Bronchial epithelial cell (primary cell): ENCODE measurements at regions not wholly inside any gene's neighbourhood (a gene's known extent, or its start where the extent isn't known, plus 50 kb on each side); places are given as distances from the start of the nearest gene placed in this dataset.
A peak's percentile ranks its signal among the peaks of the same experiment; 100 is the strongest.

Experiments used
- DNase-seq: peaks from one replicate; pipeline ENCODE4 v3.0.0-alpha.2; 2010; ENCODE audit warnings: low read depth
- FAIRE-seq: peaks from 2 replicates; lab custom pipeline; 2011; peaks lifted over from hg19 to GRCh38; lab: Jason Lieb, UNC
- H3K27me3 ChIP-seq: 2 replicates; pipeline ENCODE4 v1.5.1; 2011; ENCODE audit warnings: low read length; ENCODE audit not compliant: control insufficient read depth, insufficient read depth
- H3K36me3 ChIP-seq: 2 replicates; pipeline ENCODE4 v1.5.1; 2011; ENCODE audit warnings: low read length; ENCODE audit not compliant: control insufficient read depth, insufficient read depth
- H3K4me3 ChIP-seq: 2 replicates; pipeline ENCODE4 v1.5.1; 2011; ENCODE audit warnings: mild to moderate bottlenecking, low read depth, low read length, control low read depth
- CTCF ChIP-seq: IDR thresholded peaks from 2 replicates; pipeline ENCODE4 v1.5.1; 2011; ENCODE audit warnings: mild to moderate bottlenecking, moderate library complexity, low read length, control low read depth, inconsistent platforms; ENCODE audit not compliant: insufficient read depth, severe bottlenecking

DNA sequence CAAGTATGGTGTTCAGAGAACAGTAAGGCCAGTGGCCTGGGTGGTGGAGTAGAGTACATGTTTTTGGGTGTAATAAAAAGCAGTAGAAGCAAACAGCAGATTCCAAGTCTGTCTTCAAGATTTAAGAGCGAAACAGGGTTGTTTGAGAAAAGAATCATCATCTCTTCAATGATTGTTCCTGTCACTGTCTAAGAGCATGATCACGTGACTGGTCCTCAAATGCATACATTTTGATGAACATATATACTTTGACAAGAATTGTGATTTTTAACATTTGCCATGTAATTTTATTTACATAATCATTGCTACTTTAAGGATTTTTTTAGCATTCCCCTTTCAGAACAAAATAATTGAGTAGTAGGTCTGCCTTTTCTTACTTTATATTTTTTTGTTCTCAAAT is 252.6 kb upstream of the GPR101 start:
- H3K36me3 ChIP-seq, result no peaks in the 10 kb centered on the region
- H3K27me3 ChIP-seq, result no peaks in the 10 kb centered on the region
- TF ChIP-seq CTCF, result no peak
- FAIRE-seq (no peak), DNase-seq (no peak)
- no peak overlapping the region for H3K4me3 ChIP-seq

DNA sequence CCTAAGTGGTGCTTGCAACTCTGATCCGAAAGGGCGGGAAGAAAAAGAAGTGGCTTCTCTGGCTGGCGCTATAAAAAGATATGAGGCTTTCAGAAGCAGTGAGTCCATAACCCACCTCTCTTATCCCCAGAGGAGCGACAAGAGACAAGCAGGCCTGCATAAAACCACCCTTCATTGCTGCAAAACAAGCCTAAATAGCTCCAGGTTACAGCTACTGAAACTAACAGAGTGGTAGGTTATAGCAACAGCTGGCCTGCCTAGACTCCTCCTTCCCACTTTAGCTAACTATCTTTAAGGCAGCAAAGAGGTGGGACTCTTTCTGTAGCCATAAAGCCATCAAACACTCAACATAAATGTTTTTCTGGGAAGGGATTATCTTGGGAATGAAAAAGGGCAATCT is 245.0 kb upstream of the GPR101 start:
- H3K36me3 ChIP-seq, result no peaks in the 10 kb centered on the region
- no peak overlapping the region for H3K4me3 ChIP-seq
- TF ChIP-seq CTCF, result no peak
- no peaks in the 10 kb centered on the region for H3K27me3 ChIP-seq
- no peak for FAIRE-seq
- no peak for DNase-seq

DNA sequence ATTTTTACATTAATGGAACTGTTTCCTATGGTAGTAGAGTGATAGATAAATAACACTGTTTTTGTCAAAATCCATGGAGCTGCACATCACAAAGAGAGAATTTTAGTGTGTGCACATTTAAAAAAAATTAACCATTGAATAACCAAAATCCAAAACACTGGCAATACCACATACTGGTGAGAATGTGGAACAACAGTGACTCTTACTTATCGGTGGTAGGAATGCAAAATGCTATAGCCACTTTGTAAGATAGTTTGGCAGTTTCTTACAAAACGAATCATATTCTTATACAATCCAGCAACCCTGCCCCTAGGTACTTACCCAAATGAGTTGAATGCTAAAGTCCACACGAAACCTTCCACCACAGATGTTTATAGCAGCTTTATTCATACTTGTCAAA is 229.6 kb upstream of the GPR101 start:
- no peak for TF ChIP-seq CTCF
- no peak for FAIRE-seq
- peak; percentile 0 for DNase-seq
- Histone ChIP-seq H3K4me3 (no peak overlapping the region), H3K36me3 (no peaks in the 10 kb centered on the region), H3K27me3 (no peaks in the 10 kb centered on the region)

GRCh38 chrX:137245183-137245582 is 211.4 kb upstream of the GPR101 start:
- no peak for TF ChIP-seq CTCF
- no peak for FAIRE-seq
- no peak for DNase-seq

GRCh38 chrX:137236837-137237236 is 203.0 kb upstream of the GPR101 start:
- DNase-seq (no peak), FAIRE-seq (no peak)
- Histone ChIP-seq H3K36me3 (no peaks in the 10 kb centered on the region), H3K27me3 (no peaks in the 10 kb centered on the region), H3K4me3 (no peak overlapping the region)
- no peak for TF ChIP-seq CTCF

More at GRCh38 chrX:137245183-137245582, 211.4 kb upstream of the GPR101 start:
- Histone ChIP-seq H3K36me3 (no peaks in the 10 kb centered on the region), H3K27me3 (no peaks in the 10 kb centered on the region), H3K4me3 (no peak overlapping the region)

DNA sequence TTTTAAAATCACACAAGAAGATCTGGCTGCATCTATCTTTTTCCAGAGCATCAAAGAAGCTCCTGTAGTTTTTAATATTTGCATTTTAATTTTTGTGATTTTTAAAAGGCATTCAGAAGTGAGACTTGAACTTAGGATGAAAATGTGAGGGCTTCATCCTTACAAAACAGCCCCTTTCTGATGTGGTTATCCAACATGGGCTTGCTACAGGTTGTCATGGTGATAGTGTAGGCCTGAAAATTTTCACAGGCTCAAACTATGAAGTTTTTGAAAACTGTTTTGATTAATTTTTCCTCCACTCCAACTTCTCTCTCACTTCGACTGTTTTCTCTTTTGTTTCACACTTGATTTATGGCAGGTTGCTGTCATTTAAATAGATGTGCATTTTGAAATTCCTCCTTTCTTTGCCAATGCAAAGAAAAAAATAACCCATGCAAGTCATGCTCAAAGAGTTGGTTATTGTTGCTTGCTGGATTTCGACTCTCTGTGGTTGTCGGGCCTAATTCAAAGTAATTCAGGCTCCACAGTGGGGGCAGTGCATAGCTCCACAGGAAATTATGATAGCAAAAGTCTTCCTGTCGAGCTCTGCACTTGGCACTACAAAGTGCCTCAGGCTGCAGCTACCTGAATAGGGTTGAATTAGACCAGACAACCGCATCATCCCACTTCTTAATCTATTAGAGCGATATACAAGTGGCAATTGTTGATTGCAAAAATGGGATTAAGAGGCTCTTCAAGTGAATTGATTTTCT is 201.0 kb upstream of the GPR101 start:
- no peaks in the 10 kb centered on the region for H3K27me3 ChIP-seq
- no peak for DNase-seq
- FAIRE-seq, result no peak
- H3K4me3 ChIP-seq, result no peak overlapping the region
- TF ChIP-seq CTCF, result no peak
- no peaks in the 10 kb centered on the region for H3K36me3 ChIP-seq
